A673 (cell line): ENCODE measurements at regions not wholly inside any gene's neighbourhood (a gene's known extent, or its start where the extent isn't known, plus 50 kb on each side); places are given as distances from the start of the nearest gene placed in this dataset.

Source experiments
- BruUV-seq: library from RNA; stranded (reverse); fragments of 400-500 nt; replicated peaks from 2 replicates; lab custom pipeline; 2021; lab: Mats Ljungman, UMichigan
- CTCF ChIA-PET: fragments of 300-600 bp; sonication (Branson Sonifier 250); formaldehyde crosslinking; loops from one replicate; lab custom pipeline; 2022; ENCODE audit warnings: antibody characterized with exemption; lab: Charles Lee
- POLR2A ChIA-PET: fragments of 300-600 bp; sonication (Branson Sonifier 250); formaldehyde crosslinking; loops from one replicate; lab custom pipeline; 2022; ENCODE audit warnings: antibody characterized with exemption; ENCODE audit not compliant: low non-redundant PET; lab: Charles Lee
- DNase-seq: peaks from one replicate; pipeline ENCODE4 v3.0.0-alpha.2; 2015; ENCODE audit warnings: low spot score
- H3K27ac ChIP-seq: fragments of 200-600 bp; sonication (generic); 2 replicates; pipeline ENCODE4 v1.5.1; 2016; ENCODE audit warnings: mixed run types, low read depth, mild to moderate bottlenecking, mixed read lengths, antibody characterized with exemption, low read length; ENCODE audit not compliant: poor library complexity, severe bottlenecking
- H3K27me3 ChIP-seq: fragments of 200-600 bp; sonication (generic); replicated peaks from 2 replicates; pipeline ENCODE4 v1.6.1; 2017; ENCODE audit warnings: mixed run types, low read depth, mild to moderate bottlenecking, mixed read lengths, antibody characterized with exemption, low read length; ENCODE audit not compliant: insufficient read depth, poor library complexity
- H3K36me3 ChIP-seq: fragments of 200-600 bp; sonication (generic); 2 replicates; pipeline ENCODE4 v1.6.1; 2016; ENCODE audit warnings: mixed run types, mild to moderate bottlenecking, mixed read lengths, antibody characterized with exemption, low read length; ENCODE audit not compliant: insufficient read depth, poor library complexity, severe bottlenecking
- H3K4me1 ChIP-seq: fragments of 200-600 bp; sonication (generic); 2 replicates; pipeline ENCODE4 v1.6.1; 2017; ENCODE audit warnings: mixed run types, mild to moderate bottlenecking, mixed read lengths, antibody characterized with exemption, low read length; ENCODE audit not compliant: insufficient read depth, poor library complexity, severe bottlenecking
- H3K4me3 ChIP-seq: fragments of 200-600 bp; sonication (generic); 2 replicates; pipeline ENCODE4 v1.5.1; 2016; ENCODE audit warnings: low read depth, mixed run types, mild to moderate bottlenecking, mixed read lengths, low read length; ENCODE audit not compliant: poor library complexity, severe bottlenecking
- H3K9me3 ChIP-seq: fragments of 200-600 bp; sonication (generic); 2 replicates; pipeline ENCODE4 v1.6.1; 2016; ENCODE audit warnings: mixed run types, low read depth, mild to moderate bottlenecking, mixed read lengths, antibody characterized with exemption, low read length; ENCODE audit not compliant: poor library complexity, severe bottlenecking
- CTCF ChIP-seq: fragments of 300-800, 200-600 bp; sonication (generic); conservative IDR thresholded peaks from 2 replicates; pipeline ENCODE4 v1.5.1; 2017; ENCODE audit warnings: low read depth, mild to moderate bottlenecking, antibody characterized with exemption, low read length, moderate library complexity, mixed read lengths
- EZH2 ChIP-seq: fragments of 200-600 bp; sonication (generic); IDR thresholded peaks from 2 replicates; pipeline ENCODE4 v1.6.1; 2017; ENCODE audit warnings: borderline replicate concordance, low read depth, mild to moderate bottlenecking, mixed read lengths, antibody characterized with exemption, low read length; ENCODE audit not compliant: poor library complexity, severe bottlenecking
- intact Hi-C: fragments of 100-400 bp; cut with micrococcal nuclease; formaldehyde crosslinking; loops from one replicate; pipeline ENCODE4 v1.10.0; 2022; ENCODE audit not compliant: unreplicated experiment

- TF ChIP-seq CTCF (no peak), EZH2 (no peak)
- H3K27me3 ChIP-seq: no peaks in the 10 kb centered on the region
- no peaks in the 10 kb centered on the region for H3K4me1 ChIP-seq
- ChIA-PET POLR2A (interaction anchor here (0.6 kb wide), 1 partner anchor 72 kb away, joined by 8 read pairs; no protein-coding TSS in a partner anchor), CTCF (no interaction called here)
- no peak overlapping the region for H3K4me3 ChIP-seq
- DNase-seq: no peak
- intact Hi-C loops: no loop called here
- no peaks in the 10 kb centered on the region for H3K9me3 ChIP-seq
- H3K36me3 ChIP-seq: no peaks in the 10 kb centered on the region
- no peak overlapping the region for H3K27ac ChIP-seq
- BruUV-seq: no TSS peak
Measured at GRCh38 chr10:3868271-3868664, 83.3 kb upstream of the KLF6 start.

- no peak for DNase-seq
- H3K36me3 ChIP-seq: no peaks in the 10 kb centered on the region
- H3K4me1 ChIP-seq: no peaks in the 10 kb centered on the region
- H3K27me3 ChIP-seq: no peaks in the 10 kb centered on the region
- no peak overlapping the region for H3K4me3 ChIP-seq
- intact Hi-C loops: no loop called here
- POLR2A ChIA-PET: no interaction called here
- no TSS peak for BruUV-seq
- H3K27ac ChIP-seq: no peak overlapping the region
- no peaks in the 10 kb centered on the region for H3K9me3 ChIP-seq
- CTCF ChIA-PET: no interaction called here
- TF ChIP-seq CTCF (no peak), EZH2 (no peak)
Measured at GRCh38 chr10:3867454-3868270, 82.7 kb upstream of the KLF6 start.

- no peaks in the 10 kb centered on the region for H3K9me3 ChIP-seq
- no peak overlapping the region for H3K4me3 ChIP-seq
- TF ChIP-seq EZH2 (no peak), CTCF (no peak)
- intact Hi-C loops: no loop called here
- no peaks in the 10 kb centered on the region for H3K27me3 ChIP-seq
- ChIA-PET CTCF (no interaction called here), POLR2A (no interaction called here)
- no peaks in the 10 kb centered on the region for H3K36me3 ChIP-seq
- no TSS peak for BruUV-seq
- H3K4me1 ChIP-seq: no peaks in the 10 kb centered on the region
- no peak for DNase-seq
- H3K27ac ChIP-seq: no peak overlapping the region
Measured at GRCh38 chr10:3866332-3866731, 81.3 kb upstream of the KLF6 start.
